ENCODE measurements at regions not wholly inside any gene's neighbourhood (a gene's known extent, or its start where the extent isn't known, plus 50 kb on each side); places are given as distances from the start of the nearest gene placed in this dataset.

- TF ChIP-seq MXI1 (conservative IDR thresholded peaks at IDR 0.05; ENCODE audit: poor library complexity, severe bottlenecking) (no peak), REST (IDR thresholded peaks at IDR 0.05; ENCODE audit: borderline replicate concordance) (no peak), CTCF (IDR thresholded peaks at IDR 0.05; ENCODE audit: poor library complexity, severe bottlenecking) (no peak), RAD21 (conservative IDR thresholded peaks at IDR 0.05) (no peak)
Measured at GRCh38 chr5:116671211-116671736, 96.7 kb upstream of the SEMA6A start.
